ENCODE measurements at regions not wholly inside any gene's neighbourhood (a gene's known extent, or its start where the extent isn't known, plus 50 kb on each side); places are given as distances from the start of the nearest gene placed in this dataset.

GRCh38 chr21:28828021-28828420 lies 164.7 kb downstream of the LTN1 start:
- dilution Hi-C loops (cut with MboI; ENCODE audit: extremely low pct_ligation_motif_present, low sequenced_read_pairs): no loop called here
- no peaks in the 10 kb centered on the region for H3K79me2 ChIP-seq (ENCODE audit: control insufficient read depth, insufficient read depth, low read length)
- no peak overlapping the region for H3K9ac ChIP-seq (ENCODE audit: control insufficient read depth, extremely low read depth, insufficient read depth, low read length)
- H3K4me2 ChIP-seq (ENCODE audit: control insufficient read depth, extremely low read depth, insufficient read depth, low read depth, low read length): no peak overlapping the region
- H4K20me1 ChIP-seq (ENCODE audit: control insufficient read depth, extremely low read depth, insufficient read depth, low read length): no peaks in the 10 kb centered on the region
- no peaks in the 10 kb centered on the region for H3K27me3 ChIP-seq (ENCODE audit: control insufficient read depth, extremely low read depth, insufficient read depth, low read length)
- no peaks in the 10 kb centered on the region for H3K9me3 ChIP-seq (ENCODE audit: control insufficient read depth, low read depth, low read length)
- TF ChIP-seq, protein P1, sequence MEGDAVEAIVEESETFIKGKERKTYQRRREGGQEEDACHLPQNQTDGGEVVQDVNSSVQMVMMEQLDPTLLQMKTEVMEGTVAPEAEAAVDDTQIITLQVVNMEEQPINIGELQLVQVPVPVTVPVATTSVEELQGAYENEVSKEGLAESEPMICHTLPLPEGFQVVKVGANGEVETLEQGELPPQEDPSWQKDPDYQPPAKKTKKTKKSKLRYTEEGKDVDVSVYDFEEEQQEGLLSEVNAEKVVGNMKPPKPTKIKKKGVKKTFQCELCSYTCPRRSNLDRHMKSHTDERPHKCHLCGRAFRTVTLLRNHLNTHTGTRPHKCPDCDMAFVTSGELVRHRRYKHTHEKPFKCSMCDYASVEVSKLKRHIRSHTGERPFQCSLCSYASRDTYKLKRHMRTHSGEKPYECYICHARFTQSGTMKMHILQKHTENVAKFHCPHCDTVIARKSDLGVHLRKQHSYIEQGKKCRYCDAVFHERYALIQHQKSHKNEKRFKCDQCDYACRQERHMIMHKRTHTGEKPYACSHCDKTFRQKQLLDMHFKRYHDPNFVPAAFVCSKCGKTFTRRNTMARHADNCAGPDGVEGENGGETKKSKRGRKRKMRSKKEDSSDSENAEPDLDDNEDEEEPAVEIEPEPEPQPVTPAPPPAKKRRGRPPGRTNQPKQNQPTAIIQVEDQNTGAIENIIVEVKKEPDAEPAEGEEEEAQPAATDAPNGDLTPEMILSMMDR (optimal IDR thresholded peaks at IDR 0.05 in 1 of 3, IDR thresholded peaks at IDR 0.05 in 1 of 3, conservative IDR thresholded peaks at IDR 0.05 in 1 of 3; ENCODE audit: extremely low read depth in 1 of 3, insufficient read depth in 2 of 3, low read length in 3 of 3): no peak
- TF ChIP-seq EZH2 (IDR thresholded peaks at IDR 0.05; ENCODE audit: low read length): no peak
- H3K9me1 ChIP-seq (ENCODE audit: control insufficient read depth, extremely low read depth, insufficient read depth, low read length): no peaks in the 10 kb centered on the region
- no peak overlapping the region for H3K27ac ChIP-seq (ENCODE audit: control insufficient read depth, insufficient read depth, low read length)
- DNase-seq (ENCODE audit: low read depth, low spot score) (no peak), FAIRE-seq (no peak)
- H3K4me3 ChIP-seq (ENCODE audit: control insufficient read depth in 2 of 3, extremely low read depth in 1 of 3, insufficient read depth in 2 of 3, low read depth in 1 of 3, low read length in 3 of 3): no peak overlapping the region
- H2AFZ ChIP-seq (ENCODE audit: control insufficient read depth, low read length): no peak overlapping the region
- H3K36me3 ChIP-seq (ENCODE audit: control insufficient read depth in 2 of 2, extremely low read depth in 1 of 2, insufficient read depth in 2 of 2, low read length in 2 of 2): no peaks in the 10 kb centered on the region
- H3K4me1 ChIP-seq (ENCODE audit: control insufficient read depth, extremely low read depth, insufficient read depth, low read length): peaks cover 13% of the 10 kb centered on the region

GRCh38 chr21:28827422-28827821 lies 165.3 kb downstream of the LTN1 start:
- dilution Hi-C loops (cut with MboI; ENCODE audit: extremely low pct_ligation_motif_present, low sequenced_read_pairs): no loop called here

More at GRCh38 chr21:28827422-28827821, 165.3 kb downstream of the LTN1 start:
- Histone ChIP-seq H2AFZ (ENCODE audit: control insufficient read depth, low read length) (no peak overlapping the region), H3K4me2 (ENCODE audit: control insufficient read depth, extremely low read depth, insufficient read depth, low read depth, low read length) (no peak overlapping the region), H3K9ac (ENCODE audit: control insufficient read depth, extremely low read depth, insufficient read depth, low read length) (no peak overlapping the region), H3K36me3 (ENCODE audit: control insufficient read depth in 2 of 2, extremely low read depth in 1 of 2, insufficient read depth in 2 of 2, low read length in 2 of 2) (no peaks in the 10 kb centered on the region), H3K4me1 (ENCODE audit: control insufficient read depth, extremely low read depth, insufficient read depth, low read length) (peaks cover 7% of the 10 kb centered on the region), H3K9me3 (ENCODE audit: control insufficient read depth, low read depth, low read length) (no peaks in the 10 kb centered on the region), H3K27ac (ENCODE audit: control insufficient read depth, insufficient read depth, low read length) (no peak overlapping the region), H4K20me1 (ENCODE audit: control insufficient read depth, extremely low read depth, insufficient read depth, low read length) (no peaks in the 10 kb centered on the region), H3K79me2 (ENCODE audit: control insufficient read depth, insufficient read depth, low read length) (no peaks in the 10 kb centered on the region), H3K27me3 (ENCODE audit: control insufficient read depth, extremely low read depth, insufficient read depth, low read length) (no peaks in the 10 kb centered on the region), H3K4me3 (ENCODE audit: control insufficient read depth in 2 of 3, extremely low read depth in 1 of 3, insufficient read depth in 2 of 3, low read depth in 1 of 3, low read length in 3 of 3) (no peak overlapping the region), H3K9me1 (ENCODE audit: control insufficient read depth, extremely low read depth, insufficient read depth, low read length) (no peaks in the 10 kb centered on the region)
- FAIRE-seq (no peak), DNase-seq (ENCODE audit: low read depth, low spot score) (no peak)
- TF ChIP-seq EZH2 (IDR thresholded peaks at IDR 0.05; ENCODE audit: low read length): no peak
- TF ChIP-seq, protein P1 (optimal IDR thresholded peaks at IDR 0.05 in 1 of 3, IDR thresholded peaks at IDR 0.05 in 1 of 3, conservative IDR thresholded peaks at IDR 0.05 in 1 of 3; ENCODE audit: extremely low read depth in 1 of 3, insufficient read depth in 2 of 3, low read length in 3 of 3): no peak
